A549 (cell line): ENCODE measurements at regions not wholly inside any gene's neighbourhood (a gene's known extent, or its start where the extent isn't known, plus 50 kb on each side); places are given as distances from the start of the nearest gene placed in this dataset.

Experiments
- ATAC-seq, 2 experiments: fragments of 200-7000 bp in 1 of 2; fragments of >200 bp in 1 of 2; cut with Nextera tagmentation in 1 of 2; cut with Tn5 transposase in 1 of 2; 3 replicates each; pipeline versions ENCODE4 v1.8.0 to v1.9.1; 2018 to 2020; ENCODE audit warnings: mild to moderate bottlenecking in 1 of 2, moderate library complexity in 1 of 2
- CTCF ChIA-PET: fragments of 300-600 bp; sonication (Branson Sonifier 250); formaldehyde crosslinking; extraction: SDS; loops from one replicate; lab custom pipeline; 2021; ENCODE audit warnings: antibody characterized with exemption, inconsistent platforms; lab: Yijun Ruan, JAX
- POLR2A ChIA-PET: fragments of 350-600 bp; formaldehyde crosslinking; extraction: SDS; loops from one replicate; lab custom pipeline; 2021; ENCODE audit warnings: antibody characterized with exemption, inconsistent platforms; lab: Yijun Ruan, JAX
- DNase-seq, 2 experiments: peaks; one replicate each; pipeline versions ENCODE4 v3.0.0 to v3.0.0-alpha.2; 2011 to 2016; ENCODE audit warnings: low read depth in 1 of 2, low spot score in 1 of 2
- FAIRE-seq: peaks from 2 replicates; lab custom pipeline; 2011; peaks lifted over from hg19 to GRCh38; lab: Jason Lieb, UNC
- H3K27ac ChIP-seq, 2 experiments: fragments of >200 bp; sonication (Bioruptor Twin); formaldehyde crosslinking; 3 replicates each; pipeline ENCODE4 v1.5.1; 2016 to 2017
- H3K4me1 ChIP-seq: fragments of >200 bp; sonication (Bioruptor Twin); formaldehyde crosslinking; 3 replicates; pipeline ENCODE4 v1.6.1; 2016
- H3K4me2 ChIP-seq: fragments of >200 bp; sonication (Bioruptor Twin); formaldehyde crosslinking; 3 replicates; pipeline ENCODE4 v1.6.1; 2016
- H3K4me3 ChIP-seq: fragments of >200 bp; sonication (Bioruptor Twin); formaldehyde crosslinking; 3 replicates; pipeline ENCODE4 v1.5.1; 2016
- H3K9me3 ChIP-seq: fragments of >200 bp; sonication (Bioruptor Twin); formaldehyde crosslinking; 3 replicates; pipeline ENCODE4 v1.6.1; 2016
- BCL3 ChIP-seq: fragments of >200 bp; sonication (Bioruptor Twin); formaldehyde crosslinking; IDR thresholded peaks from 3 replicates; pipeline ENCODE4 v1.6.1; 2016
- EP300 ChIP-seq, 2 experiments: fragments of >200 bp; sonication (Bioruptor Twin); formaldehyde crosslinking; IDR thresholded peaks; 2 replicates in 1 of 2; 3 replicates in 1 of 2; pipeline ENCODE4 v1.6.1; 2016 to 2017
- HEYL ChIP-seq: fragments of 250-450 bp; sonication (Bioruptor Pico); IDR thresholded peaks from 2 replicates; pipeline ENCODE4 v1.8.0; 2021; ENCODE audit warnings: mild to moderate bottlenecking, moderate library complexity
- HMGXB4 ChIP-seq: fragments of 250-450 bp; sonication (Bioruptor Pico); IDR thresholded peaks from 2 replicates; pipeline ENCODE4 v1.5.0; 2021; ENCODE audit warnings: mild to moderate bottlenecking, moderate library complexity, borderline replicate concordance
- KDM5A ChIP-seq: fragments of 200-600 bp; sonication (generic); IDR thresholded peaks from 2 replicates; pipeline ENCODE4 v1.6.1; 2016; ENCODE audit warnings: antibody characterized with exemption, mild to moderate bottlenecking
- MAFK ChIP-seq: fragments of 450-650 bp; IDR thresholded peaks from 2 replicates; pipeline ENCODE4 v1.6.1; 2014; ENCODE audit not compliant: partially characterized antibody
- NPAS2 ChIP-seq: fragments of 250-450 bp; sonication (Bioruptor Pico); IDR thresholded peaks from 2 replicates; pipeline ENCODE4 v1.8.0; 2022; ENCODE audit warnings: mild to moderate bottlenecking, moderate library complexity, borderline replicate concordance
- NR3C1 ChIP-seq: fragments of >200 bp; sonication (Bioruptor Twin); formaldehyde crosslinking; IDR thresholded peaks from 3 replicates; pipeline ENCODE4 v1.6.1; 2017
- POLR2A ChIP-seq: IDR thresholded peaks from 2 replicates; pipeline ENCODE4 v1.6.1; 2012; ENCODE audit warnings: mild to moderate bottlenecking, low read length
- RFX5 ChIP-seq: fragments of 450-650 bp; IDR thresholded peaks from 2 replicates; pipeline ENCODE4 v1.7.1; 2014; ENCODE audit warnings: antibody characterized with exemption, mild to moderate bottlenecking, moderate library complexity
- ZC3H11A ChIP-seq: fragments of 450-650 bp; IDR thresholded peaks from 2 replicates; pipeline ENCODE4 v1.6.1; 2014; ENCODE audit warnings: antibody characterized with exemption, mild to moderate bottlenecking
- ZFP36 ChIP-seq: fragments of 450-650 bp; IDR thresholded peaks from 2 replicates; pipeline ENCODE4 v1.6.1; 2014; ENCODE audit warnings: borderline replicate concordance; ENCODE audit not compliant: partially characterized antibody
- WGBS: methylation state at CpG from one replicate; pipeline ENCODE4 v1.1.6; 2017; ENCODE audit errors: missing lambda C conversion rate; 5-methylcytosine and 5-hydroxymethylcytosine counted together

- FAIRE-seq = no peak
- Histone ChIP-seq H3K4me3 (no peak overlapping the region), H3K4me1 (no peaks in the 10 kb centered on the region), H3K27ac (no peak overlapping the region), H3K9me3 (no peaks in the 10 kb centered on the region), H3K4me2 (no peak overlapping the region)
- CTCF ChIA-PET = interaction anchor here (0.6 to 2.6 kb wide), 3 partner anchors 16 to 22 kb away, joined by 3 to 11 read pairs (median 3); no protein-coding TSS in a partner anchor
- TF ChIP-seq ZFP36 (no peak), HEYL (CRISPR knock-in tag) (no peak)
- ATAC-seq = no peak
- no peak for DNase-seq
- 50% methylated on average over 2 of the region's 2 CpGs for WGBS
- POLR2A ChIA-PET = no interaction called here
These were observed 50.6 kb upstream of the FER start for GRCh38 chr5:108696951-108697715.

GRCh38 chr5:108696407-108696806 is 51.3 kb upstream of the FER start:
- no peaks in the 10 kb centered on the region for H3K9me3 ChIP-seq
- TF ChIP-seq NPAS2 (no peak), POLR2A (no peak), ZC3H11A (peak; percentile 79), NR3C1 (no peak)
- FAIRE-seq = no peak
- no peak for ATAC-seq
- ChIA-PET CTCF (interaction anchor here (1.1 kb wide), 1 partner anchor 15 kb away, joined by 3 read pairs; no protein-coding TSS in a partner anchor), POLR2A (no interaction called here)
- no peak overlapping the region for H3K4me3 ChIP-seq
- DNase-seq = no peak
- H3K4me2 ChIP-seq = no peak overlapping the region
- H3K27ac ChIP-seq = no peak overlapping the region
- 68% methylated on average over 5 of the region's 5 CpGs for WGBS
- no peaks in the 10 kb centered on the region for H3K4me1 ChIP-seq

GRCh38 chr5:108688485-108688884 is 59.2 kb upstream of the FER start:
- POLR2A ChIA-PET = interaction anchor here (1.7 kb wide), 1 partner anchor 39 kb away, joined by 5 read pairs; no protein-coding TSS in a partner anchor
- no peak for TF ChIP-seq RFX5
- no peak for TF ChIP-seq BCL3
- no peak for TF ChIP-seq EP300 (IDR thresholded peaks at IDR 0.05)
- FAIRE-seq (no peak), DNase-seq (no peak), ATAC-seq (no peak)
- Histone ChIP-seq H3K9me3 (no peaks in the 10 kb centered on the region), H3K4me3 (no peak overlapping the region), H3K27ac (no peak overlapping the region), H3K4me1 (no peaks in the 10 kb centered on the region), H3K4me2 (no peak overlapping the region)
- CTCF ChIA-PET = interaction anchor here (1.3 kb wide), 1 partner anchor 12 kb away, joined by 3 read pairs; no protein-coding TSS in a partner anchor

- no peak overlapping the region for H3K4me2 ChIP-seq
- no peak overlapping the region for H3K27ac ChIP-seq
- H3K4me3 ChIP-seq = no peak overlapping the region
- no peaks in the 10 kb centered on the region for H3K9me3 ChIP-seq
- FAIRE-seq (no peak), ATAC-seq (no peak), DNase-seq (no peak)
- TF ChIP-seq NPAS2 (no peak), HMGXB4 (CRISPR knock-in tag) (no peak), MAFK (no peak), KDM5A (no peak), ZC3H11A (no peak)
- 49% methylated on average over 2 of the region's 2 CpGs for WGBS
- no peaks in the 10 kb centered on the region for H3K4me1 ChIP-seq
- ChIA-PET CTCF (interaction anchor here (0.6 to 1.3 kb wide), 2 partner anchors 11 to 1031 kb away, joined by 3 read pairs; no protein-coding TSS in a partner anchor), POLR2A (interaction anchor here (1.7 kb wide), 1 partner anchor 40 kb away, joined by 5 read pairs; no protein-coding TSS in a partner anchor)
These were observed 60.0 kb upstream of the FER start for GRCh38 chr5:108687595-108688200.
